Medulla oblongata (tissue), 1 donor: ENCODE measurements at regions not wholly inside any gene's neighbourhood (a gene's known extent, or its start where the extent isn't known, plus 50 kb on each side); places are given as distances from the start of the nearest gene placed in this dataset.
"Not testable (repeated sequence)": the region's sequence is repeated elsewhere in the genome, so short reads cannot be mapped to it uniquely, and the experiment has no call there.

Source experiments
- DNase-seq: peaks from one replicate; pipeline ENCODE4 v3.0.0-alpha.2; 2015; ENCODE audit errors: extremely low spot score

DNA sequence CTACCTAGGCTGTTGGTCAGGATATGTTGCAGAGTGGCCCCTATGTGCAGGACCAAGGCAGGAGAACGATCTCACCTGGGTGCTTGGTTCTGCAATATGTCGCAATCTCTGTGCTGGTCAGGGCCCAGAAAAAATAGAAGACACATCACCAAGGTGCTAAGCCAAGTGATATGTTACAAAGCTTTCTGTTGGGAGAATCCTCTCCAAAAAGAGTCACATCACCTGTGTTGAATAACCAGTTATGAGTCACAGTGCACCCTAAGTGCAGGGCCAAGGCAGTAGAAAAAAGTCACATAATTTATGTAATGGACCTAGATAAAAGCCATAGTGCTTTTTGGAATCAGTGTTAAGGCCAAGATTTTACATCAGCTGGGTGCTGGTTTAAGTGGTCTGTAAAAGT is 965.9 kb upstream of the AMELY start:
- DNase-seq = no peak

DNA sequence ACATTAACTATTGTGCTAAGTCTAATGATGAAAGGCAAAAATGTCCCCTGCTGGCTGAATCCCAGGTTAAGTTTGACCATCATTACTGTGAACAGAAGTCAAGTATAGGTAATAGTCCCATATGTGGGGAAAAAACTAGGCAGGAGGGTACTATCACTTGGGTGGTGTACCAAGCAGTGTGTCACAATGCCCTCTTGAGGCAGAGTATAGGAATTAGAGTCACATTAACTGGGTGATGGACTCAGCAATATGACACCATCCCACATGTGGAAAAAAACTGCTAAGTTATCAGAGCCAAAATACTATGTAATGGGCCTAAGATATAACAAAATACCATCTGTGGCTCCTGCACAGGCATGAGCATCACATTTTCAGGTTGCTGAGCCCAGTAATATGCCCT is 962.5 kb upstream of the AMELY start:
- DNase-seq = peak; percentile 7

DNA sequence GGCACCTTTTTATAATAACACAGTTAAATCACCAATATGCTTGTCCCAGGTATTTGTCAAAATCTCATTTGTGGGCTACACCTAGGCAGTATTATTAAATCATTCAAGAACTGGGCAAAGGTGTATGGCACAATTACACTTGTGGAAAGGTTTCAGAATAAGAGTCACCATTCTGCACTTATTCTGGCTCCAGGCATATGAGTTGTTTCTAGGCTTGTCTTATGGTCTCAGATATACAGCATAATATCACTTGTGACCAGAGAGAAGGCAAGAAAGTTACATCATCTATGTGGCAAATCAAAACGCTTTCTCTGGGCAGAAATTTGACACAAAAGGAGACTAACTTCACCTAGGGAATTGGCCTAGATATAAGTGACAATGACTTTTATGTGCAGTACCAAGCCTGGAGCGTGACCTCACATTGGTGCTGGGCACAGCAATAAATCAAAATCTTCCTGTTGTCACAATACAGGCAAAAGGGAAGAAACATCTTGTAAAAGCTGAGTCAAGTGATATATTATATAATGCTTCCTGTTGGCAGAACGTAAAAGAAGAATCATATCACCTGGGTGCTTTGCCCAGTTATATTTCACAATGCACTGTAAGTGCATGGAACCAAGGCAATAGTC is 959.9 kb upstream of the AMELY start:
- DNase-seq = no peak

DNA sequence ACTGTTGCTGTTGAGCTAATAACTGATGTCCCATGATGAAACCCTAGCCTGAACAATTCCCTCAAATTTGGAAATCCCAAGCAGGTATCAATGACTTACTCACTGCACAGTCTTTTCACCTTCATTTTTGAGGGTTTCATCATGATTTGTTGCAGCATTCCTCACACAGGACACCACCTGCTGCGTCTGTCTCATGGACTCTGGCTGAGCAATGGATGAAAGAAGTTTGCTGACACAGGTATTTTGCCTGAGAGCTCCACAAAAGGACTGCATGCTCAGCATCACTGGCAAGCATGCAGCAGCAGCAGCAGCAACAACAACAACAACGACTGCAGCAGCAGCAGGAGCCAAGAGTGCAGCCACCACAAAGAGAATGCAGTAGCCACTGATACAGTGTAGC is 955.4 kb upstream of the AMELY start:
- no peak for DNase-seq

DNA sequence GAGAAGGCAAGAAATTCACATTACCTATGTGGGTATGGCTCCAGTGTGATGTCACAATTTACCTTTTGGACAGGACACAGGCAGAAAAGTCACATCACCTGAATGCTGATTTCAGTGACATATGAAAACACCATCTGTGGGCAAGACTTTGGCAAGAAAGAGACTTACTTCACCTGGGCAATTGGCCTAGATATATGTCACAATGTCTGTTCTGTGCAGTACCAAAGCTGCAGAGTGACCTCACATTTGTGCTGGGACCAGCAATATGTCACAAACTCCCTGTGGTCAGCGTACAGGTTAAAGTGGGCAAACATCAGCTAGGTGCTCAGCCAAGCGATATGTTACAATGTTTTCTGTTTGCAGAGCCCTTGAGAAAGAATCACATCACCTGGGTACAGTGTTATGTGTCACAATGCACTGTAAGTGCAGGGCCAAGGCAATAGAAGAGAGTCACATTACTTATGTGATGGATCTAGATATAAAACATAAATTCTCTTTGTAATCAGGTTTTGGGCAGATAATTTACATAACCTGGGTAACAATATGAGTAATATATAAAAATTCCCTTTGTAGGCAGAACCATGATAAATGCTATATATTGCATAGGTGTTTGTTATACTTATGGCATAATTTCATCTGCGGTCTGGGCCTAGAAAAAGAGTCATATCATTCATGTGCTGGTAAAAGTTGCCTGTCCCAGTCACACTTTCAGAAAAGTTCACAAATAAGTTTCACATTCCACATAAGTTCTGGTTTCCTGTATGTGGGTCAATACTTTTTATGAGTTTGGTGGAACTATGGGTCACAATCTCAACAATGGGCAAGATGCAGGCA is 949.4 kb upstream of the AMELY start:
- DNase-seq = no peak

DNA sequence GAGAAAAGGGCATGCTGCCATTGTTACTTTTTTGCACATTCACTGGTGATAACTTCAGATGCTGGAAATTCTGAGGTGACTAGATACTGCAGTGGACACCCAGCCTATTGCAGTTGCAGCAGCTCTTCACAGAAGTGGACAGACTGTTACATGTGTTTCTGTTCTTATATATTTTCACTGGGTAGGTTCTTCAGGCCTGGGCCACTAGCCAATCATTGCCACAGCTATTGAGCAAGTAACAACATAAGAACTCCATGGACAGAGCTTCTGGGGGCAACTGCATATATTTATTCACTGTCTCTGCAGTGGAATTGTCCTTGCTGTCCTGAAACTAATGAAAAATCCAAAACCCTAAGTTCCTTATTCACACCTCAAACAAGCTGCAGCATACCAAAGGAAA is 938.6 kb upstream of the AMELY start:
- DNase-seq = no peak

DNA sequence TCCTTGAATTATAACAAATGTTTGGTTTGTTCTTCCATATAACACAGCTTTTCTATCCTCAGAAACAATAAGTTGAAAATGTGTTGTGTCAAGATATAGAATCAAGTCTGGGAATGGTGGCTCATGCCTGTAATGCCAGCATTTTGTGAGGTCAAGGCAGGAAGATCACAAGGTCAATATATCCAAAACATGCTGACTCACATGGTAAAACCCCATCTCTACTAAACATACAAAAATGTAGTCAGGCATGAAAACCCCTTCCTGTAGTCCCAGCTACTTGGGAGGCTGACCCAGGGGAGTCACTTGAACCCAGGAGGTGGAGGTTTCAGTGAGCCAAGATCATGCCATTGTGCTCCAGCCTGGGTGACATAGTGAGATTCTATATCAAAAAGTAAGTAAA is 934.2 kb upstream of the AMELY start:
- DNase-seq = no peak

DNA sequence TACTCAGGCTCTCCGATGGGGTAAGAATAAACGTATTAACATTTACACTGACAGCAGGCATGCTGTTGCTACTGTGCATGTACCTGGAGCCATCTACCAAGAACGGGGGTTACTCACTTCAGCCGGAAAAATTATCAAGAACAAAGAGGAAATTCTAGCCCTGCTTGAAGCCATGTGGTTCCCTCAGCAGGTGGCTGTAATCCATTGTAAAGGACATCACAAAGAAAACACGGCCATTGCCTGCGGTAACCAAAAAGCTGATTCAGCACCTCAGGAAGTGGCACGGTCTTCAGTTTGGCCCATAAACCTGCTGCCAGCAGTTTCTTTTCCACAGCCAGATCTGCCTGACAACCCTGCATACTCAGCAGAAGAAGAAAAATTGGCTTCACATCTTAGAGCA is 925.5 kb upstream of the AMELY start:
- DNase-seq = no peak

DNA sequence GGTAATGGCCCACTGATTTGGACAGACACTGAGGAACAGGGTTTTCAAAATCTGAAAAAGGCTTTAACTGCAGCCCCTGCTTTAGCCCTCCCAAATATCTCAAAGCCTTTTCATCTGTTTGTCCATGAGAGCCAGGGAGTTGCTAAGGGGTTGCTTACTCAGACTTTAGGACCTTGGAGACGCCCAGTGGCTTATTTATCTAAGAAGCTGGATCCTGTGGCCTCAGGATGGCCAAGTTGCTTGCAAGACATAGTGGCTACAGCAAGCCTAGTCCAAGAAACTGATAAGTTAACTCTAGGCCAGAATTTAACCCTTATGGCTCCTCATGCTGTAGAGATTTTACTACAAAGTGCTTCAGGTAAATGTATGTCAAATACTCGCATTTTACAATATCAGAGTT is 924.8 kb upstream of the AMELY start:
- no peak for DNase-seq

DNA sequence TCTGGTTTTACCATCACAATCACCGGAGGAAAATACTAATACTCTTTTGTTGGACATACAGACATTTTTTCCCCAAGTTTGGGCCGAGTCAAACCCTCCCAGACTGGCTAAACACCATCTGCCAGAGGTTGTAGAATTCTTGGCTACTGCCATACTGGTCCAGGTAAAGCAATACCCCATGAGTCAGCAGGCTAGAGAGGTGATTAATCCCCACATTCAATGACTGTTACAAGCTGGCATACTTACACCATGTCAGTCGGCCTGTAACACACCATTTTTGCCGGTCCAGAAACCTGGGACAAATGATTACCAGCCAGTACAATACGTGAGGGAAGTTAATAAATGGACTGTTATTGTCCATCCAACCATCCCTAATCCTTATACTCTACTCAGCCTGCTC is 923.9 kb upstream of the AMELY start:
- no peak for DNase-seq

DNA sequence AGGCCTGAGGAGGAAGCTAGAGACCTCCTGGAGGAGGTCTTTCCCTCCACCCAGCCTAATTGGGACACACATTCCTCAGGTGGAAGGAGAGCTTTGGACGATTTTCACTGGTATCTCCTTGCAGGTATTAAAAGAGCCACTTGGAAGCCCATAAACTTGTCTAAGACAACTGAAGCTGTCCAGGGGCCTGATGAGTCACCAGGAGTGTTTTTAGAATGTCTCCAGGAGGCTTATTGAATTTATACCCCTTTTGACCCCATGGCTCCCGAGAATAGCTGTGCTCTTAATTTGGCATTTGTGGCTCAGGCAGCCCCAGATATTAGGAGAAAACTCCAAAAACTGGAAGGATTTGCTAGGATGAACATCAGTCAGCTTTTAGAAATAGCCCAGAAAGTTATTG is 922.7 kb upstream of the AMELY start:
- DNase-seq = no peak

DNA sequence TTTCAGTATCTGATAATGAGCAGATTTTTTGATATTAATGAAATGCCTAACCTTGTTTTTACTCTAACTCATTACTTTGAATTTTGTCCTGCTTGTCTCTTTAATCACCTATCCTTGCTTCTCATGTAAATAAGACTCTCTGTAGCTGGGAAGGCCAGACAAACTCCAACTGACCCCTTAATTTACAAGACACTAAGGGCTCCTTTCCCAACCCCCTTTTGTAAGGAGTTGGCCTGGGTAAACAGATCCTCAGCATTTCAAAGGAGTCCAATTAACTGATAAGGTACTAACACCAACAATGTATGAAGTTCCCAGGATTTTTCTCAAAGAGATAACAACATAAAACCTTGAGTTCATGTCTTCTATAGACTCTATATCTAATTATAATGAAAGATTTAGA is 919.3 kb upstream of the AMELY start:
- DNase-seq = not testable (repeated sequence)

DNA sequence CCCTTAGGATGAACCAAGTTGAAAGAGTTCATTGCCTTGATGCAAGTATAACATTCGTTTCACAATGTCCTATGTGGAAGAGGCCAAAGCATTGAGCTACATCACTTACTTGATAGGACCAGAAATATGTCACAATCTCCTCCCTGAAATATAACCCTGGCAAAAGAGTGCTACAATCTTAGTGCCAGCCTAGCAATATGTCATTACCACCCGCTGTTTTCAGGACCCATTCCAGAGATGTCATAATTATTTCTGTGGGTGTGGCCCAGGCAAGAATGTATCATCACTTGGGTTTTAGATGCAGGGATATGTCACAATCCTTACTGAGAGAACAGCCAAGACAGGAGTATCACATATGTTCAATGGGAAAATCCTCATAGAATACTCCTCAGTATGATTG is 915.0 kb upstream of the AMELY start:
- no peak for DNase-seq

DNA sequence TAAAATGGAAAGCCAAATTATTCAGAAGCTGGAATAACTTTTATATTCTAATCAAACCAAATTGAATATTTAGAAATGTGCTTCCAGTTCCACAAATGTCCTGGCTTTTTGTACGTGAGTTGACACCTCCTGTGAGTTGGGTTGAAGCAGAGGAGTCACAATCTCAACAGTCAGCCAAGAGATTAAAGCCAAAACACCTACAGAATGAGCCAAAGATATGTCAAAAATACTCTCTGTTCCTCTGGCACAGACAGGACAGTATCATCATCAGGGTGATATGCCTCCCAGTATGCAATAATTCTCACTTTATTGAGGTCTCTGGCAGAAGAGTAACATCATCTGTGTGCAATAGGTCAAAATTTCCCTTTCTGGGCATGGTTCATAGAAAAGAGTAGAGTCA is 914.3 kb upstream of the AMELY start:
- no peak for DNase-seq

DNA sequence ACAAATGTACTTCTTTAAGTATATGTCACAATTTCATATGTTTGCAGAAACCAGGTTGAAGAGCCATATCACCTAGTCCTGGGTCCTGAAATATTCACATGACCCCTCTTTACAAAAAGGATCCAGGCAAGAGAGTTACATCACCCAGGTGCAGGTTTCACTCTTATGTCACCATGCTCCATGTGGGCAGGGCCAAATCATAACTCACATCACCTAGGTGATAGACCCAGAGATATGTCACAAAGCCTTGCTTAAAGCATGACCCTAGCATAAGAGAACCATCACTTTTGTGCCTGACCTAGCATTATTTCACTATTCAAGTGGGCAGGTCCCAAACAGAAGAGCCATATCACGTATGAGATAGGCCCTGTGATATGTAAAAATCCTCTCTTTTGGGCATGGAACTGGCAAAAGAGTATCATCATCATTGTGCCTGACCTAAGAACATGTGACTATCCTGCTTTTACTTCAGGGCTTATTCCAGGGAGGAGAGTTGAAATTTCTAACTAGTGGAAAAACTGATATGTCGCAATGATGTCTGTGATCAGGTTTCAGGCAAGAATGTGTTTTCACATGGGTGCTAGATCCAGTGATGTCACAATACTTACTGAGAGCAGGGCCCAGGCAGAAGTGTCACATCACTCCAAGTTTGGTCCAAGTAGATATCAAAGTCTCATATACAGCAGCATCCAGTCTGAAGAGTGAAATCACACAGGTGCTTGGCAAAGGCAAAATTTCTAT is 909.9 kb upstream of the AMELY start:
- no peak for DNase-seq

DNA sequence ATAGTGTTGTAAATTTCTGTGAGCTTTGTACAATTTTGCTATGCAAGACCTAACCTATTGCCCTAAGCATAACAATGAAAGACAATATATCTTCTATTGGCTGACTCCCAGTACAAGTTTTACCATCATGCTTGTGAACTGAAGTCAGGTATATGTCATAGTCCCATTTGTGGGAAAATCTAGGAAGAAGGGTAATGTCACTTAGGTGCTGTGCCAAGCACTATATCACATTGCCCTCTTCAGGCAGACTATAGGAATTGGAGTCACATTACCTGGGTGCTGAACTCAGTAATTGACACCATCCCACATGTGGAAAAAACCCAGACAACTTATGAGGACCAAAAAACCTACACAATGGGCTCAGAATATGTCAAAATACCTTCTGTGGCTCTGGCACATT is 907.4 kb upstream of the AMELY start:
- DNase-seq = peak; percentile 4

DNA sequence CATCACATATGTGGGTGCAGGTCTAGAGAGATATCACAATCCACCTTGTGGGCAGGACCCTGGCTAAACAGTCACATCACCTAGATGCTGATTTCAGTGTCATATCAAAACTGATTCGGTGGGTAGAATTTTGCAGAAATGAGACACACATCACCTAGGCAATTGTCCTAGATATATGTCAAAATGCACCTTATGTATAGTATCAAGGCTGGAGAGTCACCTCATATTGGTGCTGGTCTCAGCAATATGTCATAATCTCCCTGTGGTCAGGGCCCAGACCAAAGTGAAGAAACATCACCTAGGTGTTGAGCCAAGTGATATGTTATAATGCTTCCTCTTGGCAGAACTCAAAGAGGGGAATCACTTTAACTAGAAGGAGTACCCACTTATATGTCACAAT is 905.0 kb upstream of the AMELY start:
- DNase-seq = no peak

DNA sequence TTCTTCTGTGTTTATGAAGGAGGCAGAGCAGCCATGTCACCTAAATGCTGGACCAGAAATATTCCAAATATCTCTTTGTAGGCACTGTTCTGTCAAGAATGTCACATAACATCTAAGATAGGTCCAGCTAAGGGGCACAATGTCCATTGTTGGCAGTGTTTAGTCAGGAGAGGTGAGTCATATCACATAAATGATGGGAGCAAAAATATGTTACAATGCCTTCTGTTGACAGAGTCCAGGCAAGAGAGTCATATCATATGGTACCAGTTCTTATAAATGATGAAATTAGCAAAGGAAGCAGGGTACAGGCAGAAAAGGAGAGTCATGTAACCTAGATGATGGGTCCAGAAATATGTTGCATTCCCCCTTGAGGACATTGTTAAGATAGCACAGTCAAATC is 904.4 kb upstream of the AMELY start:
- no peak for DNase-seq

DNA sequence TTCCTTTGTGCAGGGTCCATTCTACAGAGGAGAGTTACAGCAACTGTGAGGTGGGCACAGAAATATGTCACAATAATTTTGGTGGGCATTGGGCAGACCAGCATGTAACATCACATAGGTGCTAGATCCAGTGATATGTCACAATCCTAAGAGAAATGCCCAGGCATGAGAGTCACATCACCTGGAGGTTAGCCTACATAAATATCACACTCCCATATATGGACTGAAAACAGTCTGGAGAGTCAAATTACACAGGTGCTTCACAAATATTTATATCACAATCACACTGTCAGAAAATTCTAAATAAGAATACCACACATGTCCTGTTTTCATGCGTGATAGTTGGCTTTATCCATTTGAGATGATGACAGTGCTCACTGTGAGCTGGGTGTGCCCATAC is 903.7 kb upstream of the AMELY start:
- no peak for DNase-seq

DNA sequence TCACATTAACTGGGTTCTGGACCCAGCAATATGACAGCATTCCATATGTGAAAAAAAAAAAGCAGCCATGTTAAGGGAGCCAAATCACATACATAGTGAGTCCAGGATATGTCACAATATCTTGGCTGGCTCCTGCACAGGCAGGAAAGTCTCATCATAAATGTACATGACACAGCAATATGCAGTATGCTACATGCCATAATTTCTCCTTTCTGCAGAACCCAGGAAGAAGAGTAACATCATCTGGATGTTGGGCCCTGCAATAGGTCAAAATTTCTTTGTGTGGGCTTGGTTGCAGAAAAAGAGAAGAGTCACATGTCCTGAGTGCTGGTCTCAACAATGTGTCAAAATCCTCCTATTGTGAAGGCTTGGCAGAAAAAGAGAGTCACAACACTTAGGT is 902.8 kb upstream of the AMELY start:
- no peak for DNase-seq

DNA sequence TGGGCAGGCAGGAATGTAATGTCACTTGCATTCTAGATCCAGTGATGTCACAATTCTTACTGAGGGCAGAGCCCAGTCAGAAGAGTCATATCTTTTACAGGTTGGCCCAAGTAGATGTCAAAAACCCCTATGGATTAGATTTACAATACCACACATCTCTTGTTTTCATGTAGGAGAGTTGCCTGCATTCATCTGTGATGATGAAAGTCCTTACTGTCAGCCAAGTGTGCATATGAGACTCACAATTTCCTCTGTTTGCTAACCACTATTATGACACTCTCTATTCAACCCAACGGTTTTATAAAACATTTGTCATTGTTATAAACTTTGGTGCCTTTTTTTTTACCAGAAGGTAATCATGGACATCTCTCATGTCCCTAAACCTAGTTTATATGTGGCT is 898.8 kb upstream of the AMELY start:
- DNase-seq = no peak

DNA sequence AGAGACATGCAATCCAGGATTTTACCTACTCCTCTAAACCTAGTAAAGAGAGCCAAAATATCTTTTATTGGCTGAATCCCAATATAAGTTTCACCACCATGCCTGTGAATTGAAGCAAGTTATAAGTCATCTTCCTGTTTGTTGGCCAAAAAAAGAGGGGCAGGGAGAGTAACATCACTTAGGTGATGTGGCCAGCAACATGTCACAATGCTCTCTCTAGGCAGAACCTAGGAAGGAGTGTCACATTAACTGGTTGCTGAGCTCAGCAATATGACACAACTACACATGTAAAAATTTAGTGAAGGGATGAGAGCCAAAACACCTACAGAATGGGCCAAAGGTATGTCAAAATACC is 895.9 kb upstream of the AMELY start:
- no peak for DNase-seq
